Astrocyte of the spinal cord (primary cell): ENCODE measurements at regions not wholly inside any gene's neighbourhood (a gene's known extent, or its start where the extent isn't known, plus 50 kb on each side); places are given as distances from the start of the nearest gene placed in this dataset.

ENCODE experiments used
- DNase-seq: peaks from one replicate; pipeline ENCODE4 v3.0.0; 2011; ENCODE audit warnings: low read depth, low spot score
- H3K4me3 ChIP-seq: 2 replicates; pipeline ENCODE4 v1.5.1; 2011; ENCODE audit warnings: low read depth, mild to moderate bottlenecking, low read length, moderate library complexity
- CTCF ChIP-seq: IDR thresholded peaks from 2 replicates; pipeline ENCODE4 v1.5.1; 2012; ENCODE audit warnings: low read depth, mild to moderate bottlenecking, low read length, inconsistent platforms
- in situ Hi-C: cut with HindIII; loops from 2 replicates; pipeline ENCODE4 v1.10.0; 2017; ENCODE audit warnings: low sequenced_read_pairs

- DNase-seq, result no peak
- in situ Hi-C loops, result no loop called here
- TF ChIP-seq CTCF, result no peak
- no peak overlapping the region for H3K4me3 ChIP-seq
These were observed 70.3 kb upstream of the CCDC85A start for GRCh38 chr2:56113382-56113975.

- in situ Hi-C loops, result no loop called here
- no peak for DNase-seq
- TF ChIP-seq CTCF, result no peak
- H3K4me3 ChIP-seq, result no peak overlapping the region
These were observed 66.0 kb upstream of the CCDC85A start for GRCh38 chr2:56117764-56118163.

- DNase-seq, result no peak
- in situ Hi-C loops, result no loop called here
- H3K4me3 ChIP-seq, result no peak overlapping the region
- TF ChIP-seq CTCF, result no peak
These were observed 65.3 kb upstream of the CCDC85A start for GRCh38 chr2:56118474-56118873.

GRCh38 chr2:56121995-56122394, 61.8 kb upstream of the CCDC85A start:
- no peak for DNase-seq
- no peak for TF ChIP-seq CTCF
- H3K4me3 ChIP-seq, result no peak overlapping the region
- in situ Hi-C loops, result no loop called here

GRCh38 chr2:56123538-56123937, 60.3 kb upstream of the CCDC85A start:
- in situ Hi-C loops, result no loop called here
- DNase-seq, result no peak
- no peak for TF ChIP-seq CTCF
- H3K4me3 ChIP-seq, result no peak overlapping the region

- in situ Hi-C loops, result no loop called here
- TF ChIP-seq CTCF, result no peak
- no peak for DNase-seq
- H3K4me3 ChIP-seq, result no peak overlapping the region
These were observed 56.8 kb upstream of the CCDC85A start for GRCh38 chr2:56127010-56127409.
